ENCODE measurements at regions not wholly inside any gene's neighbourhood (a gene's known extent, or its start where the extent isn't known, plus 50 kb on each side); places are given as distances from the start of the nearest gene placed in this dataset.
"Not testable (repeated sequence)": the region's sequence is repeated elsewhere in the genome, so short reads cannot be mapped to it uniquely, and the experiment has no call there.

GRCh38 chr21:32829504-32829903 is 57.9 kb upstream of the PAXBP1 start:
- Histone ChIP-seq H3K4me2 (ENCODE audit: control insufficient read depth, extremely low read depth, insufficient read depth, low read depth, low read length) (no peak overlapping the region), H4K20me1 (ENCODE audit: control insufficient read depth, extremely low read depth, insufficient read depth, low read length) (no peaks in the 10 kb centered on the region), H3K79me2 (ENCODE audit: control insufficient read depth, insufficient read depth, low read length) (no peaks in the 10 kb centered on the region), H3K27ac (ENCODE audit: control insufficient read depth, insufficient read depth, low read length) (no peak overlapping the region), H3K4me1 (ENCODE audit: control insufficient read depth, extremely low read depth, insufficient read depth, low read length) (no peaks in the 10 kb centered on the region), H3K27me3 (ENCODE audit: control insufficient read depth, extremely low read depth, insufficient read depth, low read length) (no peaks in the 10 kb centered on the region), H2AFZ (ENCODE audit: control insufficient read depth, low read length) (no peak overlapping the region), H3K9ac (ENCODE audit: control insufficient read depth, extremely low read depth, insufficient read depth, low read length) (no peak overlapping the region), H3K9me1 (ENCODE audit: control insufficient read depth, extremely low read depth, insufficient read depth, low read length) (no peaks in the 10 kb centered on the region), H3K9me3 (ENCODE audit: control insufficient read depth, low read depth, low read length) (no peaks in the 10 kb centered on the region), H3K36me3 (ENCODE audit: control insufficient read depth in 2 of 2, extremely low read depth in 1 of 2, insufficient read depth in 2 of 2, low read length in 2 of 2) (no peaks in the 10 kb centered on the region), H3K4me3 (ENCODE audit: control insufficient read depth in 2 of 3, extremely low read depth in 1 of 3, insufficient read depth in 2 of 3, low read depth in 1 of 3, low read length in 3 of 3) (no peak overlapping the region)
- no peak for DNase-seq (ENCODE audit: low read depth, low spot score)
- no peak for FAIRE-seq
- dilution Hi-C loops (cut with MboI; ENCODE audit: extremely low pct_ligation_motif_present, low sequenced_read_pairs) = no loop called here
- TF ChIP-seq CTCF (optimal IDR thresholded peaks at IDR 0.05 in 1 of 3, IDR thresholded peaks at IDR 0.05 in 1 of 3, conservative IDR thresholded peaks at IDR 0.05 in 1 of 3; ENCODE audit: extremely low read depth in 1 of 3, insufficient read depth in 2 of 3, low read length in 3 of 3) = no peak
- TF ChIP-seq EZH2 (IDR thresholded peaks at IDR 0.05; ENCODE audit: low read length) = no peak

- H3K4me1 ChIP-seq (ENCODE audit: control insufficient read depth, extremely low read depth, insufficient read depth, low read length); H4K20me1 ChIP-seq (ENCODE audit: control insufficient read depth, extremely low read depth, insufficient read depth, low read length); H3K79me2 ChIP-seq (ENCODE audit: control insufficient read depth, insufficient read depth, low read length); H3K9me1 ChIP-seq (ENCODE audit: control insufficient read depth, extremely low read depth, insufficient read depth, low read length); DNase-seq (ENCODE audit: low read depth, low spot score); H3K4me3 ChIP-seq (ENCODE audit: control insufficient read depth in 2 of 3, extremely low read depth in 1 of 3, insufficient read depth in 2 of 3, low read depth in 1 of 3, low read length in 3 of 3); H3K27ac ChIP-seq (ENCODE audit: control insufficient read depth, insufficient read depth, low read length); H3K9me3 ChIP-seq (ENCODE audit: control insufficient read depth, low read depth, low read length); H2AFZ ChIP-seq (ENCODE audit: control insufficient read depth, low read length); H3K9ac ChIP-seq (ENCODE audit: control insufficient read depth, extremely low read depth, insufficient read depth, low read length); dilution Hi-C loops (cut with MboI; ENCODE audit: extremely low pct_ligation_motif_present, low sequenced_read_pairs); FAIRE-seq; H3K4me2 ChIP-seq (ENCODE audit: control insufficient read depth, extremely low read depth, insufficient read depth, low read depth, low read length); H3K27me3 ChIP-seq (ENCODE audit: control insufficient read depth, extremely low read depth, insufficient read depth, low read length); H3K36me3 ChIP-seq (ENCODE audit: control insufficient read depth in 2 of 2, extremely low read depth in 1 of 2, insufficient read depth in 2 of 2, low read length in 2 of 2): not testable (repeated sequence)
Observed at GRCh38 chr21:32831779-32832178, 60.2 kb upstream of the PAXBP1 start.

DNA sequence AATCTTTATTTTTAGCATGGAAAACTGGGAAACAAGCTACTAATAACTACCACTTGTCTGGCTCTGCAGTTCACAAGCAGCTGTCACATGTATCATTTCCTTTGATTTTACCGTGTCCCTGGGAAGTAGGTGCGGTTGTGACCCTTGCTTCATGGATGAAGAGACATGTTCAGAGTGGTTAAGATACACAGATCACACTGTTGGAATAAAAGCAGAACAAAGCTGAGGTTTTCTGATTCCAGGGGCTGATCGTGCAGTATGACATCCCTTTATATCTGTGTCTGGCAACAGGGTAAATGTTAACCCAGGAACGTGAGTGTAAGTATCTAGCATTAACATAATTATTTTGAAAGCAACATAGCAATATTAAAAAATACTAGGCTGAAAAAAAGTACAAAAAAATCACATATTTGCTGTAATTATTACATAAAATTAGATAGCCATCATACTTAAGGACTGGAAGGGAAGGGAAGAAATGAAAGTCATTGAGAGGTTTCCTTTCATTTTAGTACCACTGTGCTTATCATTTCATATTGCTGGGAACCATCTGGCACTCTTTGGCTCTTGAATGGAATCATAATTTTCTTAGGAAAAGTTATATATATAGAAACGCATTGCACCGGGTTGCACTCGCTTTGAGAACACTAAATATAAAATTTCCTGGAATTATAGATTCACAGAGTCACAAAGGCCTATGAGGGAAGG is 62.8 kb upstream of the PAXBP1 start:
- no peak overlapping the region for H3K4me3 ChIP-seq (ENCODE audit: control insufficient read depth in 2 of 3, extremely low read depth in 1 of 3, insufficient read depth in 2 of 3, low read depth in 1 of 3, low read length in 3 of 3)
- no peaks in the 10 kb centered on the region for H3K4me1 ChIP-seq (ENCODE audit: control insufficient read depth, extremely low read depth, insufficient read depth, low read length)
- H3K9ac ChIP-seq (ENCODE audit: control insufficient read depth, extremely low read depth, insufficient read depth, low read length) = no peak overlapping the region
- DNase-seq (ENCODE audit: low read depth, low spot score) (no peak), FAIRE-seq (no peak)
- H4K20me1 ChIP-seq (ENCODE audit: control insufficient read depth, extremely low read depth, insufficient read depth, low read length) = no peaks in the 10 kb centered on the region
- H3K79me2 ChIP-seq (ENCODE audit: control insufficient read depth, insufficient read depth, low read length) = no peaks in the 10 kb centered on the region
- H3K36me3 ChIP-seq (ENCODE audit: control insufficient read depth in 2 of 2, extremely low read depth in 1 of 2, insufficient read depth in 2 of 2, low read length in 2 of 2) = no peaks in the 10 kb centered on the region
- H2AFZ ChIP-seq (ENCODE audit: control insufficient read depth, low read length) = no peak overlapping the region
- no peak overlapping the region for H3K4me2 ChIP-seq (ENCODE audit: control insufficient read depth, extremely low read depth, insufficient read depth, low read depth, low read length)
- dilution Hi-C loops (cut with MboI; ENCODE audit: extremely low pct_ligation_motif_present, low sequenced_read_pairs) = no loop called here
- TF ChIP-seq EZH2 (IDR thresholded peaks at IDR 0.05; ENCODE audit: low read length) (no peak), CTCF (optimal IDR thresholded peaks at IDR 0.05 in 1 of 3, IDR thresholded peaks at IDR 0.05 in 1 of 3, conservative IDR thresholded peaks at IDR 0.05 in 1 of 3; ENCODE audit: extremely low read depth in 1 of 3, insufficient read depth in 2 of 3, low read length in 3 of 3) (no peak)
- no peaks in the 10 kb centered on the region for H3K9me3 ChIP-seq (ENCODE audit: control insufficient read depth, low read depth, low read length)
- H3K27me3 ChIP-seq (ENCODE audit: control insufficient read depth, extremely low read depth, insufficient read depth, low read length) = no peaks in the 10 kb centered on the region
- H3K27ac ChIP-seq (ENCODE audit: control insufficient read depth, insufficient read depth, low read length) = no peak overlapping the region
- no peaks in the 10 kb centered on the region for H3K9me1 ChIP-seq (ENCODE audit: control insufficient read depth, extremely low read depth, insufficient read depth, low read length)

Data from keratinocyte (primary cell).